Natural killer cell (primary cell): ENCODE measurements at regions not wholly inside any gene's neighbourhood (a gene's known extent, or its start where the extent isn't known, plus 50 kb on each side); places are given as distances from the start of the nearest gene placed in this dataset.

ENCODE experiments used
- ATAC-seq, 3 donors: fragments of 150-1000 bp in 2 of 3; fragments of 200-7000 bp in 1 of 3; cut with Tn5 transposase; 1 replicate in 1 of 3; 2 replicates in 2 of 3; pipeline ENCODE4 v1.10.0; 2021; ENCODE audit warnings: mild to moderate bottlenecking in 2 of 3, moderate library complexity in 2 of 3
- DNase-seq, 2 donors: peaks; one replicate each; pipeline versions ENCODE4 v3.0.0 to v3.0.0-alpha.2; 2013 to 2021; ENCODE audit warnings: mixed read lengths in 1 of 2
- H3K27ac ChIP-seq: one replicate; pipeline ENCODE4 v1.5.1; 2013; ENCODE audit warnings: mild to moderate bottlenecking, low read length
- H3K27me3 ChIP-seq: one replicate; pipeline ENCODE4 v1.6.1; 2013; ENCODE audit warnings: low read length; ENCODE audit not compliant: control insufficient read depth, insufficient read depth
- H3K36me3 ChIP-seq: one replicate; pipeline ENCODE4 v1.6.1; 2013; ENCODE audit warnings: low read length; ENCODE audit not compliant: control insufficient read depth, insufficient read depth
- H3K4me1 ChIP-seq: one replicate; pipeline ENCODE4 v1.6.1; 2013; ENCODE audit warnings: low read length; ENCODE audit not compliant: control insufficient read depth, insufficient read depth
- H3K4me3 ChIP-seq: one replicate; pipeline ENCODE4 v1.5.1; 2013; ENCODE audit warnings: low read length
- H3K9me3 ChIP-seq: one replicate; pipeline ENCODE4 v1.6.1; 2013; ENCODE audit warnings: low read length; ENCODE audit not compliant: control insufficient read depth, insufficient read depth
- H3K27ac Mint-ChIP-seq, 2 donors: one replicate each; pipeline ENCODE4 v1.8.0; 2022; ENCODE audit warnings: mild to moderate bottlenecking in 2 of 2, mixed read lengths in 2 of 2, moderate library complexity in 1 of 2
- H3K27me3 Mint-ChIP-seq, 2 donors: one replicate each; pipeline ENCODE4 v1.8.0; 2022; ENCODE audit warnings: low read depth in 2 of 2, mixed read lengths in 2 of 2
- H3K36me3 Mint-ChIP-seq: one replicate; pipeline ENCODE4 v1.8.0; 2022; ENCODE audit warnings: mixed read lengths
- H3K4me1 Mint-ChIP-seq, 2 donors: one replicate each; pipeline ENCODE4 v1.8.0; 2022; ENCODE audit warnings: mixed read lengths in 2 of 2
- H3K4me3 Mint-ChIP-seq: one replicate; pipeline ENCODE4 v1.8.0; 2022; ENCODE audit warnings: mild to moderate bottlenecking, moderate library complexity, mixed read lengths
- H3K9me3 Mint-ChIP-seq, 2 donors: one replicate each; pipeline ENCODE4 v1.8.0; 2022; ENCODE audit warnings: mixed read lengths in 2 of 2
- WGBS: methylation state at CpG from one replicate; pipeline ENCODE4 v1.1.7; 2013; ENCODE audit warnings: missing lambda C conversion rate; ENCODE audit not compliant: insufficient coverage; 5-methylcytosine and 5-hydroxymethylcytosine counted together
- intact Hi-C: fragments of 100-400 bp; cut with micrococcal nuclease; formaldehyde crosslinking; loops from one replicate; pipeline ENCODE4 v1.14.2; 2022
- TF ChIP-seq, protein P1 (sequence below): fragments of 200-600 bp; IDR thresholded peaks from one replicate; pipeline ENCODE4 v1.8.0; 2022; ENCODE audit warnings: antibody characterized with exemption

DNA sequence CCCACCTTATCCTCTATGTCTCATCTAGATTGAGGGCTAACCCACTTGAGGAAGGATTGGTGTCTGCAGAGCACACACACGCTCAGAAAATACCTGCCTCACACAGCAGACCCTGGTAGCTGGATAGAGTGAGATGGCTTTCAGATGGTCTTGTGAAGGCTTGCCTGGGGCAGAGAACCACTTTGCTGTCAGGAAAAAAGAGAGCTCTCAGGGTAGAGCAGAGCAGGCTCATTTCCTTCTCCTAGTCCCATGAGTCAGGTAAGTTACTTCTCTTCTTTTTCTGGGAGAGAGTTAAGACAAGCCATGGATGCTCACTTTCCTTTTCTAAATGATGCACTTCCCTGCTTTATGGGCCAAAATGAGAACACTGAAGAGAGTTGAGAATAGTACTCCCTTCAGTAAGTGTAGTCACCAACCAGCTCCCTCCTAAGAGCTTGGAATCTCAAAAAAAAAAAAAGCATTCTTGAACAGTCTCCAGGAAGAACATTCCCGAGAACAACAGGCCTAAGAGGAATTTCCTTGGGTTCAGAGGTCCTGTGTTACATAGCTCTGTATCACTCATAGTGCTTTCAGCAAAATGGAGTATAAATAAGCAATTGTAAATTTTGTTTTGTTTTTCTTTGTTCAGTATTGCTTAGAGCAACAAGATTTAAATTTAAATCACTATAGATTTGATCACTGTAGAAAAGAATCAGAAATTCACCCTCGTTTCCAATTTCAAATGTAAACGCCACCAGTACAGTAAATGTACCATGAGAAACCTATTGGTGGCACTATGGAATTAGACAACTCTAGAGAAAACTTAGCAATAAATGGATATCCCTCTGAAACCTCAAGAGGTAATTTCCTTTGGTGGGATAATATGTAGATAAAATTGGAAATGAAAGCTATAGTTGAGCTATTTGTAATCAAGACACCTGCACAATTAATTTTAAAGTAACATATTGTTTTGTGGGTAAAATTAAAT, 530.3 kb downstream of the RFPL4B start:
- no peaks in the 10 kb centered on the region for H3K27me3 ChIP-seq
- intact Hi-C loops, result no loop called here
- H3K4me3 ChIP-seq, result no peak overlapping the region
- no peak for ATAC-seq
- no peak overlapping the region for H3K27ac ChIP-seq
- H3K4me3 Mint-ChIP-seq, result no peak overlapping the region
- no peaks in the 10 kb centered on the region for H3K4me1 Mint-ChIP-seq
- H3K36me3 Mint-ChIP-seq, result no peaks in the 10 kb centered on the region
- no peaks in the 10 kb centered on the region for H3K27me3 Mint-ChIP-seq
- TF ChIP-seq, protein P1, sequence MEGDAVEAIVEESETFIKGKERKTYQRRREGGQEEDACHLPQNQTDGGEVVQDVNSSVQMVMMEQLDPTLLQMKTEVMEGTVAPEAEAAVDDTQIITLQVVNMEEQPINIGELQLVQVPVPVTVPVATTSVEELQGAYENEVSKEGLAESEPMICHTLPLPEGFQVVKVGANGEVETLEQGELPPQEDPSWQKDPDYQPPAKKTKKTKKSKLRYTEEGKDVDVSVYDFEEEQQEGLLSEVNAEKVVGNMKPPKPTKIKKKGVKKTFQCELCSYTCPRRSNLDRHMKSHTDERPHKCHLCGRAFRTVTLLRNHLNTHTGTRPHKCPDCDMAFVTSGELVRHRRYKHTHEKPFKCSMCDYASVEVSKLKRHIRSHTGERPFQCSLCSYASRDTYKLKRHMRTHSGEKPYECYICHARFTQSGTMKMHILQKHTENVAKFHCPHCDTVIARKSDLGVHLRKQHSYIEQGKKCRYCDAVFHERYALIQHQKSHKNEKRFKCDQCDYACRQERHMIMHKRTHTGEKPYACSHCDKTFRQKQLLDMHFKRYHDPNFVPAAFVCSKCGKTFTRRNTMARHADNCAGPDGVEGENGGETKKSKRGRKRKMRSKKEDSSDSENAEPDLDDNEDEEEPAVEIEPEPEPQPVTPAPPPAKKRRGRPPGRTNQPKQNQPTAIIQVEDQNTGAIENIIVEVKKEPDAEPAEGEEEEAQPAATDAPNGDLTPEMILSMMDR, result no peak
- no peak for DNase-seq
- H3K36me3 ChIP-seq, result no peaks in the 10 kb centered on the region
- H3K27ac Mint-ChIP-seq, result no peak overlapping the region
- H3K9me3 ChIP-seq, result no peaks in the 10 kb centered on the region
- H3K9me3 Mint-ChIP-seq, result peaks cover 2% of the 10 kb centered on the region in 2 donors
- H3K4me1 ChIP-seq, result no peaks in the 10 kb centered on the region
- WGBS, result 63% methylated on average over 1 of the region's 4 CpGs

DNA sequence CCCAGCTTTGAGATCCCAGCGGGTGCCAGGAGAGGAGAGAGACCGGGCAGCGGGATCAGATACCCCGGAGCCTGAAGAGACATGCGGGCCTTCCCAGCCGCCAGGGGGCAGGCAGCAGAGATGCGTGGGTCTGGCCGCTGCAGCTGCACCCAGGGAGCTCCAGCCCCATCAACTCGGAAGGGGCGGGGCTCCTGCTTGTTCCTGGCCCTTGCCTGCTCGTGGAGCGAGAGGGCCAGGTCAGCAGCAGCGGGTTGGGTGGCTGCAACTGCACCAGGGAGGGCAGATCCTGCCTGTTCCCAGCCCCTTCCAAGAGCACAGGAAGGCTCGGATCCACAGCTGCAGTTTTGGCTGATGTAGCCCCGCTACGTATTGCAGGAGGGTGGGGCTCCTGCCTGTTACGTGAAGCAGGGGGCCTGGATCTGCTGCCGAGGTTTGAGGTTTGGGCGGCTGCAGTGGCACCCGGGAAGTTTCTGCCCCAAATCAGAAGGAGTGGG, 532.8 kb downstream of the RFPL4B start:
- H3K9me3 ChIP-seq, result no peaks in the 10 kb centered on the region
- H3K4me1 ChIP-seq, result no peaks in the 10 kb centered on the region
- no peaks in the 10 kb centered on the region for H3K4me1 Mint-ChIP-seq
- H3K4me3 ChIP-seq, result no peak overlapping the region
- no peak overlapping the region for H3K4me3 Mint-ChIP-seq
- TF ChIP-seq, protein P1, result no peak
- H3K27me3 ChIP-seq, result no peaks in the 10 kb centered on the region
- H3K27ac ChIP-seq, result no peak overlapping the region
- H3K36me3 ChIP-seq, result no peaks in the 10 kb centered on the region
- intact Hi-C loops, result no loop called here
- WGBS, result 90% methylated on average over 20 of the region's 20 CpGs
- H3K27me3 Mint-ChIP-seq, result no peaks in the 10 kb centered on the region
- ATAC-seq, result peak in 1 of 3 donors; percentile 31
- no peak for DNase-seq
- H3K36me3 Mint-ChIP-seq, result no peaks in the 10 kb centered on the region
- H3K9me3 Mint-ChIP-seq, result peaks cover 2 to 4% of the 10 kb centered on the region in 2 donors
- H3K27ac Mint-ChIP-seq, result no peak overlapping the region

DNA sequence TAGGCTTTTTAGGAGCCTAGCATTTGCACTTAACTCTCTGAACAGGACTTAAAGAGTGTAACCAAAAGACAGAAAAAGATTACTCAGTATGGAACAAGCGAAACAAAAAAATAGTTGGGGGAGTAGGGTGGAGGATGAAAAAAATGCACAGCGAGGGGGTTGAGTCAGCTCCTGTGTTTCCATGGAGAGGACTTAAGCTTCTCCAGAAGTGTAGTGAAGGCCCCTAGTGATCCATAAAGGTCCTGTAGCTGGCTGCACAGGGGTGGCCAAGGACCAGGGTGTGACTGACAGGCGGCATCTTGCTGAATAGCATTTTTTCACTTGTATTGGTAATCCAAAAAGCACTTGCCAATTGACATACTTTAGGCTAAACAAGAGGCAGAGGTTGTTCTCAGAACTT, 533.9 kb downstream of the RFPL4B start:
- no peaks in the 10 kb centered on the region for H3K4me1 Mint-ChIP-seq
- TF ChIP-seq, protein P1, result no peak
- Histone ChIP-seq H3K9me3 (no peaks in the 10 kb centered on the region), H3K27ac (no peak overlapping the region), H3K36me3 (no peaks in the 10 kb centered on the region), H3K4me1 (no peaks in the 10 kb centered on the region), H3K4me3 (no peak overlapping the region), H3K27me3 (no peaks in the 10 kb centered on the region)
- ATAC-seq (no peak), DNase-seq (no peak)
- peaks cover 2 to 4% of the 10 kb centered on the region in 2 donors for H3K9me3 Mint-ChIP-seq
- H3K36me3 Mint-ChIP-seq, result no peaks in the 10 kb centered on the region
- no peak overlapping the region for H3K27ac Mint-ChIP-seq
- intact Hi-C loops, result no loop called here
- 83% methylated on average over 3 of the region's 3 CpGs for WGBS
- no peaks in the 10 kb centered on the region for H3K27me3 Mint-ChIP-seq
- no peak overlapping the region for H3K4me3 Mint-ChIP-seq
